Large intestine (tissue), 3 donors: ENCODE measurements at regions not wholly inside any gene's neighbourhood (a gene's known extent, or its start where the extent isn't known, plus 50 kb on each side); places are given as distances from the start of the nearest gene placed in this dataset.

ENCODE experiments used
- DNase-seq, 2 donors: peaks; one replicate each; pipeline versions ENCODE4 v3.0.0 to v3.0.0-alpha.2; 2013
- H3K27ac ChIP-seq: one replicate; pipeline ENCODE4 v1.5.1; 2013; ENCODE audit warnings: low read length
- H3K27me3 ChIP-seq: 2 replicates; pipeline ENCODE4 v1.6.1; 2013; ENCODE audit warnings: low read length; ENCODE audit not compliant: control insufficient read depth, insufficient read depth
- H3K36me3 ChIP-seq: 2 replicates; pipeline ENCODE4 v1.6.1; 2013; ENCODE audit warnings: low read length; ENCODE audit not compliant: control insufficient read depth, insufficient read depth
- H3K4me1 ChIP-seq: one replicate; pipeline ENCODE4 v1.6.1; 2013; ENCODE audit warnings: low read length; ENCODE audit not compliant: control insufficient read depth, insufficient read depth
- H3K4me3 ChIP-seq: one replicate; pipeline ENCODE4 v1.5.1; 2013; ENCODE audit warnings: low read length
- H3K9me3 ChIP-seq: one replicate; pipeline ENCODE4 v1.6.1; 2013; ENCODE audit warnings: mild to moderate bottlenecking, low read depth, low read length, moderate library complexity; ENCODE audit not compliant: control insufficient read depth
- WGBS: methylation state at CpG from one replicate; pipeline ENCODE4 v1.1.5; 2013; ENCODE audit warnings: low lambda C conversion rate; ENCODE audit not compliant: insufficient coverage; 5-methylcytosine and 5-hydroxymethylcytosine counted together

GRCh38 chr2:19238440-19239060 lies 119.9 kb downstream of the OSR1 start:
- no peak for DNase-seq
- Histone ChIP-seq H3K4me3 (no peak overlapping the region), H3K4me1 (no peaks in the 10 kb centered on the region), H3K27me3 (no peaks in the 10 kb centered on the region), H3K27ac (no peak overlapping the region), H3K9me3 (no peaks in the 10 kb centered on the region), H3K36me3 (no peaks in the 10 kb centered on the region)
- WGBS = 83% methylated on average over 1 of the region's 8 CpGs

DNA sequence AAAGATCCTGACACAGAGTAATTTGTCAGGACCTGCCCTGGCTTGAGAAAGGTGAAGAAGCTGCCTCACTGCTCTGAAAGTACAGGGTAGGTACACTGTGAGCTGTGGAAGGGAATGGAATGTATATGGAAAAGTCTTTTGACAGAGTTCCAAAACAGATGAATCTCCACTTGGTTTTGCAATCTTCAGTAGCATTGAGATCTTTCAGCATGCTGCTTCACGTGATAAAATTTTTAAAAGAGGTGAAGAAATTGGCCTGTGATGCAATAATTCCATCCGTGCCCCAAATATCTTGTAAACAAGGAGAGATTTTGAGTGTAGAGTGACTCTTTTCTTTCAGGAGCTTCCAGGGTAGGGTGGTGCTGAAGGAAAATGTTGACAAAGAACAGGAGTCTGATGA lies 123.1 kb downstream of the OSR1 start:
- WGBS = no CpG with 5 or more reads among the region's 2 CpGs

GRCh38 chr2:19232312-19232711 lies 126.1 kb downstream of the OSR1 start:
- no CpG with 5 or more reads among the region's 1 CpG for WGBS
- H3K36me3 ChIP-seq = no peaks in the 10 kb centered on the region
- H3K9me3 ChIP-seq = no peaks in the 10 kb centered on the region
- no peak overlapping the region for H3K4me3 ChIP-seq
- no peak overlapping the region for H3K27ac ChIP-seq
- no peaks in the 10 kb centered on the region for H3K4me1 ChIP-seq
- DNase-seq = no peak
- no peaks in the 10 kb centered on the region for H3K27me3 ChIP-seq

More for the DNA sequence above, 123.1 kb downstream of the OSR1 start:
- DNase-seq = no peak
- H3K27ac ChIP-seq = no peak overlapping the region
- H3K36me3 ChIP-seq = no peaks in the 10 kb centered on the region
- no peaks in the 10 kb centered on the region for H3K9me3 ChIP-seq
- H3K4me1 ChIP-seq = no peaks in the 10 kb centered on the region
- no peaks in the 10 kb centered on the region for H3K27me3 ChIP-seq
- H3K4me3 ChIP-seq = no peak overlapping the region

- no CpG with 5 or more reads among the region's 2 CpGs for WGBS
- Histone ChIP-seq H3K4me1 (no peaks in the 10 kb centered on the region), H3K4me3 (no peak overlapping the region), H3K36me3 (no peaks in the 10 kb centered on the region), H3K9me3 (no peaks in the 10 kb centered on the region), H3K27ac (no peak overlapping the region), H3K27me3 (no peaks in the 10 kb centered on the region)
- DNase-seq = no peak
These were observed 126.8 kb downstream of the OSR1 start for GRCh38 chr2:19231625-19232024.

DNA sequence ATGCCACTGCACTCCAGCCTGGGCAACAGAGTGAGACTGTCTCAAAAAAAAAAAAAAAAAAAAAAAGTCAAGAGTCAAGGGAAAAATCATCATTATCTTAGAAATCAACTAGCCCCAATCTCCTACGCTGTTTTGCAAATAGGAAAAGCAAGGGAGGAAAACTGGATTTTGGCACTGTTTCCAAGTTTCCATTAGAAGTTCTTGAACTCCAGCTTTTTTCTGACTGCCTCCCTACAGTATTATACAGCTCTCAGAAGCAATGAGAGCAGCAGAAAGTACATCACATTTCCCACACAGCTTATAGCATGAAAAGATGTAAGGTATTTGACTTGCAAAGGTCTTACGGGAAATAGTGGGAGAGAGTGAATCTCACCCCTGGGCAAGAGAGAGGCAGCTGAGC lies 127.8 kb downstream of the OSR1 start:
- no CpG with 5 or more reads among the region's 2 CpGs for WGBS
- Histone ChIP-seq H3K9me3 (no peaks in the 10 kb centered on the region), H3K36me3 (no peaks in the 10 kb centered on the region), H3K27me3 (no peaks in the 10 kb centered on the region), H3K4me1 (no peaks in the 10 kb centered on the region), H3K27ac (no peak overlapping the region), H3K4me3 (no peak overlapping the region)
- DNase-seq = no peak

DNA sequence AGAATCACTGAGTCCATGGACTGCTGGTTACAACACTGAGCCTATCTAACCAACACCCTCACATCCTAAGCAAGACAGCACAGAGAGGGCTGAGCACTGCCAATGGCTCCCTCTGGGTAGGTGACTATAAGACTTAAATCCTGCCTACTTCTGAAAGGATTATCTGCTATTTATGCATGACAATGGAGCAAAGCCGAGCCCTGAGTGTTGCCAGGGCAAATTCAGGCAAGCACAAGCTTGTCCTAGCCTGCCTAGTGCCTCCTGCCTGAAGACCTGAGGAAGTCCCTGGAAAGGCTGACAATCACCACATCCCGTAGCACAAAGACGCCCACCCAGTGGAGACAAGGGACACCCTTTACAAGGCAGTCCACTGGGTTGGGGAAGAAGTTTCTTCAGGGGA lies 129.7 kb downstream of the OSR1 start:
- H3K27me3 ChIP-seq = no peaks in the 10 kb centered on the region
- WGBS = no CpG with 5 or more reads among the region's 3 CpGs
- no peak overlapping the region for H3K4me3 ChIP-seq
- no peaks in the 10 kb centered on the region for H3K9me3 ChIP-seq
- no peaks in the 10 kb centered on the region for H3K4me1 ChIP-seq
- H3K27ac ChIP-seq = no peak overlapping the region
- no peak for DNase-seq
- no peaks in the 10 kb centered on the region for H3K36me3 ChIP-seq

DNA sequence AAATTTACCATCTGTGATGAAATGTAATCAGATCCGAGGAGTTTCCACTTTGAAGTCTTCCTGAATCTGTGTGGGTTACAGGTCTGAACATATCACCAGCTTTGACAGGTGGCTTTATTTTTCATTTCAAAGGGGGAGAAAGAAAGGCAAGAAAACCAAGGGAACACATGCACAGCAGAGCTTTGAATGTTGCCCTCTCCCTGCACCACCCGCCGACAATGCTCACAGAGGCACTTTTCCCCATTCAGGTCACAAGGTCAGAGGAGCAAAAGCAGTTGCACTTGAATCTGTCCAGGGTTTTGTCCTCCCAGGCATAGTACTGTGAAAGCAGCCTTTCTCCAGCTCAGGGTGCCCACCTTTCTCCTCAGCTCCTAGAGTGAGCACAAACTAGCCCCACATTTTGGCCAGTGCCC lies 130.2 kb downstream of the OSR1 start:
- no peaks in the 10 kb centered on the region for H3K36me3 ChIP-seq
- WGBS = no CpG with 5 or more reads among the region's 3 CpGs
- DNase-seq = no peak
- H3K9me3 ChIP-seq = no peaks in the 10 kb centered on the region
- no peaks in the 10 kb centered on the region for H3K27me3 ChIP-seq
- no peaks in the 10 kb centered on the region for H3K4me1 ChIP-seq
- H3K4me3 ChIP-seq = no peak overlapping the region
- no peak overlapping the region for H3K27ac ChIP-seq

- Histone ChIP-seq H3K27ac (no peak overlapping the region), H3K9me3 (no peaks in the 10 kb centered on the region), H3K36me3 (no peaks in the 10 kb centered on the region), H3K4me1 (no peaks in the 10 kb centered on the region), H3K4me3 (no peak overlapping the region), H3K27me3 (no peaks in the 10 kb centered on the region)
- WGBS = 100% methylated on average over 1 of the region's 4 CpGs
- DNase-seq = no peak
These were observed 131.6 kb downstream of the OSR1 start for GRCh38 chr2:19226871-19227270.

- H3K27me3 ChIP-seq = no peaks in the 10 kb centered on the region
- WGBS = 38% methylated on average over 3 of the region's 6 CpGs
- no peaks in the 10 kb centered on the region for H3K36me3 ChIP-seq
These were observed 132.0 kb downstream of the OSR1 start for GRCh38 chr2:19226386-19226785.

GRCh38 chr2:19225931-19226330 lies 132.5 kb downstream of the OSR1 start:
- no peaks in the 10 kb centered on the region for H3K36me3 ChIP-seq
- no peaks in the 10 kb centered on the region for H3K4me1 ChIP-seq
- WGBS = 100% methylated on average over 1 of the region's 1 CpG
- DNase-seq = no peak
- no peaks in the 10 kb centered on the region for H3K27me3 ChIP-seq
- H3K27ac ChIP-seq = no peak overlapping the region
- H3K9me3 ChIP-seq = no peaks in the 10 kb centered on the region
- no peak overlapping the region for H3K4me3 ChIP-seq

More at GRCh38 chr2:19226386-19226785, 132.0 kb downstream of the OSR1 start:
- Histone ChIP-seq H3K9me3 (no peaks in the 10 kb centered on the region), H3K27ac (no peak overlapping the region), H3K4me3 (no peak overlapping the region), H3K4me1 (no peaks in the 10 kb centered on the region)
- peak; percentile 52 to 71 for DNase-seq

DNA sequence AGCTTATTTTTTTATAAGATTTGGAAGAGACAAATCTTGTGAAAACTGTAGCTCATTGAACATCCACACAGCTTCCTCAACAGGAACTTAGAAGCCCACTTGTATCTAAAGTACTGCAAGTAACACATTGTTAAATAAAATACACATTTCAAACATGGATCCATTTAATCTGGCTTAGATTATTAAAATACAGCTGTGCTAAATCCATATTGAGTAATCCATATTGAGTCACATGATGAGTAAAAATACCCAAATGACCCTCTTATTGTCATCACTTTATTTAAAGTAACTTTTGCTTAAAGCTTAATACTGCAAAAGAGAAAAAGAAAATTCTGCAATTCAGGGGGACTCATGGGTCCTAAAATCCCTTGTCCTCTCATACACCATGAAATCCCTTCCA lies 133.3 kb downstream of the OSR1 start:
- no peak for DNase-seq
- no peak overlapping the region for H3K27ac ChIP-seq
- no peaks in the 10 kb centered on the region for H3K4me1 ChIP-seq
- H3K27me3 ChIP-seq = no peaks in the 10 kb centered on the region
- no peaks in the 10 kb centered on the region for H3K36me3 ChIP-seq
- H3K4me3 ChIP-seq = no peak overlapping the region
- no peaks in the 10 kb centered on the region for H3K9me3 ChIP-seq
